Ascending aorta (tissue), 2 donors: ENCODE measurements at regions not wholly inside any gene's neighbourhood (a gene's known extent, or its start where the extent isn't known, plus 50 kb on each side); places are given as distances from the start of the nearest gene placed in this dataset.

ENCODE experiments used
- DNase-seq, 2 donors: peaks; one replicate each; pipeline ENCODE4 v3.0.0-alpha.2; 2019; ENCODE audit warnings: low spot score in 2 of 2
- H3K27ac ChIP-seq, 2 donors: fragments of 200-600 bp; sonication (generic); one replicate each; pipeline ENCODE4 v1.5.1; 2016 to 2017; ENCODE audit warnings: mild to moderate bottlenecking in 1 of 2
- H3K27me3 ChIP-seq: fragments of 200-600 bp; sonication (generic); one replicate; pipeline ENCODE4 v1.5.1; 2017
- H3K36me3 ChIP-seq, 2 donors: fragments of 200-600 bp; sonication (generic); one replicate each; pipeline ENCODE4 v1.5.1; 2016
- H3K4me1 ChIP-seq, 2 donors: fragments of 200-600 bp; sonication (generic); one replicate each; pipeline ENCODE4 v1.5.1; 2016 to 2017; ENCODE audit warnings: mild to moderate bottlenecking in 1 of 2
- H3K4me3 ChIP-seq, 2 donors: fragments of 200-600 bp; sonication (generic); one replicate each; pipeline ENCODE4 v1.5.1; 2016 to 2017; ENCODE audit warnings: mild to moderate bottlenecking in 1 of 2
- H3K9me3 ChIP-seq, 2 donors: fragments of 200-600 bp; sonication (generic); one replicate each; pipeline ENCODE4 v1.5.1; 2016
- CTCF ChIP-seq, 3 experiments: fragments of 200-600 bp in 2 of 3; fragments of 450-650 bp in 1 of 3; sonication (generic) in 2 of 3; IDR thresholded peaks; one replicate each; pipeline ENCODE4 v1.5.1; 2016 to 2019; ENCODE audit warnings: antibody characterized with exemption in 3 of 3, mild to moderate bottlenecking in 1 of 3, moderate library complexity in 1 of 3
- intact Hi-C: fragments of 100-400 bp; cut with DNase I; formaldehyde crosslinking; loops from one replicate; pipeline ENCODE4 v1.15.1; 2023

GRCh38 chr1:4081806-4082711 lies 182.0 kb upstream of the C1orf174 start:
- H3K27ac ChIP-seq, result no peak overlapping the region
- no peaks in the 10 kb centered on the region for H3K36me3 ChIP-seq
- intact Hi-C loops, result no loop called here
- peak in 1 of 2 donors; percentile 40 for DNase-seq
- H3K27me3 ChIP-seq, result no peaks in the 10 kb centered on the region
- no peak for TF ChIP-seq CTCF (IDR thresholded peaks at IDR 0.05)
- H3K4me3 ChIP-seq, result no peak overlapping the region
- H3K4me1 ChIP-seq, result no peaks in the 10 kb centered on the region
- H3K9me3 ChIP-seq, result no peaks in the 10 kb centered on the region

GRCh38 chr1:4083231-4084047 lies 183.4 kb upstream of the C1orf174 start:
- H3K36me3 ChIP-seq, result no peaks in the 10 kb centered on the region
- H3K9me3 ChIP-seq, result no peaks in the 10 kb centered on the region
- no peaks in the 10 kb centered on the region for H3K27me3 ChIP-seq
- no peak for TF ChIP-seq CTCF (IDR thresholded peaks at IDR 0.05)
- peak in 1 of 2 donors; percentile 49 for DNase-seq
- no peaks in the 10 kb centered on the region for H3K4me1 ChIP-seq
- intact Hi-C loops, result no loop called here
- no peak overlapping the region for H3K4me3 ChIP-seq
- H3K27ac ChIP-seq, result no peak overlapping the region

- Histone ChIP-seq H3K27me3 (no peaks in the 10 kb centered on the region), H3K4me3 (no peak overlapping the region), H3K9me3 (no peaks in the 10 kb centered on the region), H3K4me1 (no peaks in the 10 kb centered on the region), H3K36me3 (no peaks in the 10 kb centered on the region), H3K27ac (no peak overlapping the region)
- no peak for TF ChIP-seq CTCF (IDR thresholded peaks at IDR 0.05)
- no peak for DNase-seq
- intact Hi-C loops, result no loop called here
These were observed 184.0 kb upstream of the C1orf174 start for GRCh38 chr1:4084048-4084431.

GRCh38 chr1:4084446-4084845 lies 184.4 kb upstream of the C1orf174 start:
- no peak for TF ChIP-seq CTCF (IDR thresholded peaks at IDR 0.05)
- DNase-seq, result no peak
- Histone ChIP-seq H3K4me1 (no peaks in the 10 kb centered on the region), H3K27me3 (no peaks in the 10 kb centered on the region), H3K4me3 (no peak overlapping the region), H3K36me3 (no peaks in the 10 kb centered on the region), H3K27ac (no peak overlapping the region), H3K9me3 (no peaks in the 10 kb centered on the region)
- intact Hi-C loops, result no loop called here

- no peaks in the 10 kb centered on the region for H3K9me3 ChIP-seq
- no peaks in the 10 kb centered on the region for H3K36me3 ChIP-seq
- H3K27me3 ChIP-seq, result no peaks in the 10 kb centered on the region
- peak in 1 of 2 donors; percentile 28 for DNase-seq
- intact Hi-C loops, result no loop called here
- H3K4me1 ChIP-seq, result no peaks in the 10 kb centered on the region
- H3K4me3 ChIP-seq, result no peak overlapping the region
- no peak for TF ChIP-seq CTCF (IDR thresholded peaks at IDR 0.05)
- H3K27ac ChIP-seq, result no peak overlapping the region
These were observed 184.8 kb upstream of the C1orf174 start for GRCh38 chr1:4084896-4085295.
